Stimulated activated CD8-positive, alpha-beta memory T cell treated with anti-CD3 and anti-CD28 coated beads, Interleukin-7, amount 100 ng/mL, for 4 hours (primary cell): ENCODE measurements at regions not wholly inside any gene's neighbourhood (a gene's known extent, or its start where the extent isn't known, plus 50 kb on each side); places are given as distances from the start of the nearest gene placed in this dataset.
A peak's percentile ranks its signal among the peaks of the same experiment; 100 is the strongest.
"Not testable (repeated sequence)": the region's sequence is repeated elsewhere in the genome, so short reads cannot be mapped to it uniquely, and the experiment has no call there.

Source experiments
- DNase-seq, 2 donors: peaks; one replicate each; pipeline ENCODE4 v3.0.0-alpha.2; 2020; ENCODE audit warnings: low read depth in 2 of 2

DNA sequence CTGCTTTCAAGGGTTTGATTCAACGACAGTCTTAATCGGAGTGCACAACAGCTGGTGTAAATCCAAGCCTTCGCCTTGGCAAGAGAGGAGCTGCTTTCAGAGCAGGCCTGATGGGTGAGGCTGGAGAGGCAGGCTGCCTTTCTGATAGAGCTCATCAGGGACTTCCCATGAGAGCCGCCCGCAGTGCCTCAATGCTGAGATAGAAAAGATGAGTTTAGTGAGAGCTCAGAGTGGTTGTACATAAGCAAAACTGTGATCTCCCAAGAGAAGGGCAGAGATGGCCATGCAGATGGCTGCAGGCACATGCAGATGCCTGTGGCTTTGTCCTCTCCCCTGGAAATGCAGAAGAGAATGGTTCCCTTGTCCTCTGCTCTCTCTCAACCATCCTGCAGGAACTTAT lies 122.1 kb downstream of the ARL4C start:
- DNase-seq = no peak

GRCh38 chr2:234374150-234374508 lies 122.8 kb downstream of the ARL4C start:
- DNase-seq = no peak

GRCh38 chr2:234373481-234374149 lies 123.3 kb downstream of the ARL4C start:
- no peak for DNase-seq

DNA sequence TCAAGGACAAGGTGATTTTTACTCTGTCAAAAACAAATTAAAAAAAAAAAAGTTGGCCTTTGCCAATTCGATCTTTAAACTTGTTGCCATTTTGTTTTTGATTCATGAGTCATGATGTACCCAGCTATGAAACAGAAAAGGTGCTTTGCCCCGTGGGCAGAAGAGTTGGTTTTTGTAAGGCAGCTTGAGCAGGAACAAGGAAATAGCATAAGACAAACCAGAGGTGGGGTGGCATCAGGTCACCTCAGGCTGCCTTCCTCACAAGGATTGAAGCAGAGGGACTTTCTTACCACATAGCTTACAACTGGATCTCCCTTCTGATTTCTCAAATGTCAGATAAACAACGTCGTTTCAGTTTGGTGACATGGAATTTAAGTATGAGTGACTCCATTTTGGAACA lies 123.8 kb downstream of the ARL4C start:
- DNase-seq = no peak

DNA sequence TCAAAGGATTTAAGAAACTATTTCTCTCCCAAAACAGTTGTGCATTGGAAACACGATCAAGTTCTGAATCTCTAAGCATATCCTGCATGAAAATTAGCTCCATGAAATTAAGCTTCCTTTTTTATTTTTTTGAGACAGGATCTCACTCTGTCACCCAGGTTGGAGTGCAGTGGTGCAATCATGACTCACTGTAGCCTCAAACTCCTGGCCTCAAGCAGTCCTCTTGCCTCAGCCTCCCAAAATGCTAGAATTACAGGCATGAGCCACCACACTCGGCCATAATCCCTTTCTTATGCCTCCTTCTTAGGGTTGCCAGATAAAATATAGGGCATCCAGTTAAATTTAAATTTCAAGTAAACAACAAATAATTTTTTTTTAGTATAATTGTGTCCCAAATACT lies 124.4 kb downstream of the ARL4C start:
- DNase-seq = no peak

- DNase-seq = peak; percentile 17 to 43
Observed at GRCh38 chr2:234368861-234369261, 128.0 kb downstream of the ARL4C start.

GRCh38 chr2:234366891-234367290 lies 130.0 kb downstream of the ARL4C start:
- DNase-seq = no peak

GRCh38 chr2:234364661-234365060 lies 132.2 kb downstream of the ARL4C start:
- no peak for DNase-seq

- no peak for DNase-seq
Observed at GRCh38 chr2:234363647-234364294, 133.1 kb downstream of the ARL4C start.

DNA sequence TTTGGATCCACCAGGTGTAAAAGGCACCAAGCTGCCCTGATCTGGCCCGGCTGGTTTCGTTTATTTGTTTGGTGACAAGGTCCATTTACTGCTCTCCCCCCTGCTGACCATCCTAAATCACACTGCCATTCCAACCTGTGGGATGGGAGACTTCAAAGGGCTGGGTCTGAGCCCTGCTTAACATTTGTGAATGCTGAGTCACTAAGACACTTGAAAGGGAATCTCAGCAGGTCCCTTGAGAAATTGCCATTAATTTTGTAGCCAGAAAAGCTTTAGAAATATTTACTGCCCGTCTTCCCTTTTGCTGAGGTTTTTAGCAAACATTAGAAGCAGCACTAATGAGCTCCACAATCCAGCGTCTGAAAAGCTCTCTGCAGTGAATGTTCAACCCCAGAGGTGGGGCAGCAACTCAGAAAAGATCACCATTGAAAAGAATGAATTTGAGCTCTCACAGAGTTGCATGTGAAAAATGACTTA lies 133.8 kb downstream of the ARL4C start:
- DNase-seq = no peak

DNA sequence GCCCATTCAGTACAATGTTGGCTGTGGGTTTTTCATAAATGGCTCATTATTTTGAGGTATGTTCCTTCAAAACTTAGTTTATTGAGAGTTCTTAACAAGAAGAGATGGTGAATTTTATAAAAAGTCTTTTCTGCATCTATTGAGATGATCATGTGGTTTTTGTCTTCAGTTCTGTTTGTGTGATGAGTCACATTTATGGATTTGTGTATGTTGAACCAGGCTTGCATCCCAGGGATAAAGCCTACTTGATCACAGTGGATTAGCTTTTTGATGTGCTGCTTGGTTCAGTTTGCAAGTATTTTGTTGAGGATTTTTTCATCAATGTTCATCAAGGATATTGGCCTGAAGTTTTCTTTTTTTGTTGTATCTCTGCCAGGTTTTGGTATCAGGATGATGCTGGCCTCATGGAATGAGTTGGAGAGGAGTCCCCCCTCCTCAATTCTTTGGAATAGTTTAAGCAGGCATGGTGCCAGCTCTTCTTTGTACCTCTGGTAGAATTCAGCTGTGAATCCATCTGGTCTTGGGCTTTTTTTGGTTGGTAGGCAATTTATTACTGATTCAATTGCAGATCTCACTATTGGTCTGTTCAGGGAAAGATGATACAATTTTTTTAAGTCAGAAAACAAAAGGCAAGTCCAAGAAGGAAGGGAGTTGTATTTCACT lies 136.4 kb downstream of the ARL4C start:
- not testable (repeated sequence) for DNase-seq

GRCh38 chr2:234357666-234358065 lies 139.2 kb downstream of the ARL4C start:
- DNase-seq = no peak

DNA sequence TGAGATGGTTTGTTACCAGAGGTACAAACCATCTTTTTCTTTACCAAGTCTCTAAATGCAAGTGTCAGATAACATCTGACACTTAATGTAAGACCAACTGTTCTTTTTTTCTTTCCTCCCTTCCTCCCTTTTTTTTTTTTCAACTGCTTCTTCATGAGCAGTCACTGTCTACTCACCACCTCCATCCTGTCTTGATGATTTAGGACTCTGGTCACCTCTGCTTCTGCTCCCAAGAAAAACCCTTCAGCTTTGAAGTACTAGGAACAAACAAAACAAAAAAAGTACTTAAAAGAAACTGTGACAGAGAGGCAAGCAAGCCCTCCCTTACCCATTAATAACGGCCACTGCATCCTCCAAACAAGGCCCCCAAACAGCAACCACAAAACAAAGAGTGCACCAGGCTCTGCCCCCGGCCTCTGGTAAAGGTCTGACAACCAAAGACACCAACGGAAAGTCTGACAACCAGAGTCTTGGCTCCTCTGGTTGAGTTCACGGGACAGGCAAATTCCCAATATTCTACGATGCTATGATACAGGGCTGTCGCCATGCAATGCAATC lies 141.0 kb downstream of the ARL4C start:
- DNase-seq = no peak

DNA sequence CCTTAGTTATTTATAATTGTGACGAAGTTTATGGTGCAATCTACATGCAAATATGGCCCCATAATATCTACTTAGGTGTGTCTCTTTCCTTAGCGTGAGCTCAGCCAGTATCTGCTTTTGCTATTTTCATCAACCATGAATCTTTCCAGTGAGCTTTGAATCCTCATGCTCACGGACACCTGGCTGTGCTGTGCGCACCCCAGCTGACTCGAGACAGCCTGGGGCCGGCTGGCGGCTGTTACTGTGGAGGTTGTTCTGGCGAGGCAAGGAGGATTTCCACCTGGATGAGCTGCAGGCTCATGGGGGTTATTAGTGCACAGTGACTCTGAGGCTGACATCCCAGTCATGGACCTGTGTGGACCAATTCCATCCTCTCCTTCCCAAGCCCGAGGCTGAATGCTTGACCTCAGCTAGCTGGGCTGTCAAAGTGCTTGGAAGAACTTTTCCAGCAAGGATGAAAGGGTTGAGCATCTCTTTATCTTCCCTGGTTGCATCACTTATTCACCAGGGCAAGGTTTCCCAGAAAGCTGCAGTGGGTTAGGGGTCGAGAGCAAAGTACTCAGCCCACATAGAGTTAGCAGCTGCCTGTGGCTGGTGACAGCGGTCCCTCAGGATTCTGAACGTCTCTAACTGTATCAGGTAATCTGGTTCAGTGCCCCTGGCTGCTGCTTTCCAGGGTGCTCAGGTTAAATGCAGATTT lies 141.7 kb downstream of the ARL4C start:
- no peak for DNase-seq

DNA sequence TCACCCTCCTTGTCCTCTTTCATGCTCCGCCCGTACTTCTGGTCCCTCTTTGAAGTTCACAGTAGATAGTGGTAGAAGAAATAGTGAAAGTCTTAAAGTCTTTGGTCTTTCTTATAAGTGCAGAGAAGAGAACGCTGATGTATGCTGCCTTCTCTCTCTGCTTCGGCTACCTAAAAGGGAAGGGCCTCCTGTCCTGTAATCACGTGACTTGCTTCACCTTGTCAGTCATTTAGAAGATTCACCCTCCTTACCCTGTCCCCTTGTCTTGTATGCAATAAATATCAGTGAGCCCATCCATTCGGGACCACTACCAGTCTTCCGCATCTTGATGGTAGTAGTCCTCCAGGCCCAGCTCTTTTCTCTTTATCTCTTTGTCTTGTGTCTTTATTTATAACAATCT lies 144.6 kb downstream of the ARL4C start:
- DNase-seq = no peak

GRCh38 chr2:234351866-234352265 lies 145.0 kb downstream of the ARL4C start:
- DNase-seq = not testable (repeated sequence)

GRCh38 chr2:234348081-234348480 lies 148.8 kb downstream of the ARL4C start:
- DNase-seq = no peak

DNA sequence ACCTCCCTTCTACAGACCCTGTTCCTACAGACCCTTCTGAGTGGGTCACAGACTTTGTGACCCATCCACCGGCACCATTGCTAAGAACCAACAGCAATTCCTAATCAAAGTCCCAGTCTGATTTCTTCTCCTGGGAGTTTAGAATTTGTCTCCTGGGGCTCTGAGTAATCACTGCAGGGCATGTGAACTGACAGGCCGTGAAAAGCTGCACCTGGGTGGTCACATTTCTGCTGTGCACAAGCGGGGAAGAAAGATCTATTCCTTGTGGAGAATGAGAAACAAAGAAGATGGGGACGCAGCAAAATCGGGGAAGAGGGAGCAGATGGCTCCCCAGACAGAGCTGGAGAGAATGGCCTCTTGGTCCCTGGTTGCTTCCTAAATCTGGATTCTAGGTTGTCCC lies 151.0 kb downstream of the ARL4C start:
- DNase-seq = no peak

GRCh38 chr2:234344012-234344411 lies 152.9 kb downstream of the ARL4C start:
- no peak for DNase-seq

- no peak for DNase-seq
Observed at GRCh38 chr2:234343372-234343771, 153.5 kb downstream of the ARL4C start.

GRCh38 chr2:234341306-234341985 lies 155.4 kb downstream of the ARL4C start:
- no peak for DNase-seq

- DNase-seq = no peak
Observed at GRCh38 chr2:234339501-234339900, 157.4 kb downstream of the ARL4C start.
